ENCODE measurements at regions not wholly inside any gene's neighbourhood (a gene's known extent, or its start where the extent isn't known, plus 50 kb on each side); places are given as distances from the start of the nearest gene placed in this dataset.

DNA sequence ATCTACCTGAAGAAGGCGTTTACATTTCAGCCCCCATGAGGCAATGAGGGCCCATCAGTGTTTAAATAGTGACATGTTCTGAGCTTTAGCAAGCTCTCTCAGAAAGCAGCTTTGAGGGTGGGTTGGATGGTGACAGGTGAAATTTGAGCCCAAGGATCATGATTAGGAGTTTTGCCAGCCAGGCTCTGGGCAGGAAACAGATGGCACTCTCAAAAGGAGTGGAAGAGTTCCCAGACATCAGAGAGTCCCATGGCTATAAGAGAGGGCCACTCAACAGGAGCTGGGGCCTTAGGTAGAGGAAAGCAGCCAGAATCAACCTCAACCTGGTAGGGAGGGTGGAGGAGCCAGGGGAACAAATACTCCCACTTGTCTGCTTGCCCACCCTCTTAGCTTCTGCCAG, 499.8 kb downstream of the MID1IP1 start:
- TF ChIP-seq, protein P1, sequence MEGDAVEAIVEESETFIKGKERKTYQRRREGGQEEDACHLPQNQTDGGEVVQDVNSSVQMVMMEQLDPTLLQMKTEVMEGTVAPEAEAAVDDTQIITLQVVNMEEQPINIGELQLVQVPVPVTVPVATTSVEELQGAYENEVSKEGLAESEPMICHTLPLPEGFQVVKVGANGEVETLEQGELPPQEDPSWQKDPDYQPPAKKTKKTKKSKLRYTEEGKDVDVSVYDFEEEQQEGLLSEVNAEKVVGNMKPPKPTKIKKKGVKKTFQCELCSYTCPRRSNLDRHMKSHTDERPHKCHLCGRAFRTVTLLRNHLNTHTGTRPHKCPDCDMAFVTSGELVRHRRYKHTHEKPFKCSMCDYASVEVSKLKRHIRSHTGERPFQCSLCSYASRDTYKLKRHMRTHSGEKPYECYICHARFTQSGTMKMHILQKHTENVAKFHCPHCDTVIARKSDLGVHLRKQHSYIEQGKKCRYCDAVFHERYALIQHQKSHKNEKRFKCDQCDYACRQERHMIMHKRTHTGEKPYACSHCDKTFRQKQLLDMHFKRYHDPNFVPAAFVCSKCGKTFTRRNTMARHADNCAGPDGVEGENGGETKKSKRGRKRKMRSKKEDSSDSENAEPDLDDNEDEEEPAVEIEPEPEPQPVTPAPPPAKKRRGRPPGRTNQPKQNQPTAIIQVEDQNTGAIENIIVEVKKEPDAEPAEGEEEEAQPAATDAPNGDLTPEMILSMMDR (IDR thresholded peaks at IDR 0.05), result no peak
- no peak for TF ChIP-seq POLR2A (IDR thresholded peaks at IDR 0.05)
- TF ChIP-seq EP300 (IDR thresholded peaks at IDR 0.05), result no peak

Measured in ovary (tissue), 3 donors.